Pancreas (tissue), 10 donors: ENCODE measurements at regions not wholly inside any gene's neighbourhood (a gene's known extent, or its start where the extent isn't known, plus 50 kb on each side); places are given as distances from the start of the nearest gene placed in this dataset.
"Not testable (repeated sequence)": the region's sequence is repeated elsewhere in the genome, so short reads cannot be mapped to it uniquely, and the experiment has no call there.

Experiments used
- ATAC-seq, 4 donors: fragments of 200-7000 bp; cut with Tn5 transposase; one replicate each; pipeline versions ENCODE4 v1.8.0 to v1.9.1; 2020; ENCODE audit warnings: mild to moderate bottlenecking in 4 of 4, moderate library complexity in 4 of 4
- DNase-seq, 6 donors: peaks; one replicate each; pipeline ENCODE4 v3.0.0-alpha.2; 2020
- FAIRE-seq: peaks from 2 replicates; lab custom pipeline; 2012; peaks lifted over from hg19 to GRCh38; lab: Jason Lieb, UNC
- H3K27ac ChIP-seq, 4 donors: fragments of 200-600 bp; sonication (generic); 1 replicate in 3 of 4; 2 replicates in 1 of 4; pipeline versions ENCODE4 v1.5.0 to v1.8.0; 2020
- H3K27me3 ChIP-seq, 4 donors: fragments of 200-600 bp; one replicate each; pipeline ENCODE4 v1.8.0; 2021
- H3K36me3 ChIP-seq, 3 donors: fragments of 200-600 bp; sonication (generic) in 1 of 3; one replicate each; pipeline versions ENCODE4 v1.5.0 to v1.8.0; 2020 to 2021
- H3K4me1 ChIP-seq, 3 donors: fragments of 200-600 bp; one replicate each; pipeline ENCODE4 v1.8.0; 2021
- H3K4me3 ChIP-seq, 4 donors: fragments of 200-600 bp; sonication (generic) in 2 of 4; one replicate each; pipeline versions ENCODE4 v1.5.0 to v1.8.0; 2020 to 2021
- H3K9me3 ChIP-seq, 4 donors: fragments of 200-600 bp; one replicate each; pipeline ENCODE4 v1.8.0; 2021
- CTCF ChIP-seq, 4 donors: fragments of 200-600 bp; sonication (generic) in 3 of 4; IDR thresholded peaks; one replicate each; pipeline versions ENCODE4 v1.5.0 to v1.8.0; 2021; ENCODE audit warnings: antibody characterized with exemption in 4 of 4
- WGBS, 2 donors: extraction: QIAGEN DNeasy Blood & Tissue Kit; methylation state at CpG; one replicate each; pipeline ENCODE4 v1.1.7; 2013; 5-methylcytosine and 5-hydroxymethylcytosine counted together
- intact Hi-C, 3 donors: fragments of 100-400 bp; cut with DNase I; formaldehyde crosslinking; loops; one replicate each; pipeline versions ENCODE4 v1.11.1 to v1.14.2; 2022
- donor health status: healthy with polysubstance abuse.
- donor health status: DM: no; HTN: no; CAD: no; lungs with moderate emphysema.
- donor health status: DM: no; HTN: no; CAD: no.
- donor health status: control.
- donor health status: control.
- donor health status: Bipolar disorder and iron deficiency.
- donor health status: DM: yes; HTN: yes; CAD: no.
- donor health status: DM: no; HTN: no; CAD: no.
- donor health status: DM: no; HTN: no; CAD: no.
- donor health status: DM: yes; HTN: yes; CAD: no.

DNA sequence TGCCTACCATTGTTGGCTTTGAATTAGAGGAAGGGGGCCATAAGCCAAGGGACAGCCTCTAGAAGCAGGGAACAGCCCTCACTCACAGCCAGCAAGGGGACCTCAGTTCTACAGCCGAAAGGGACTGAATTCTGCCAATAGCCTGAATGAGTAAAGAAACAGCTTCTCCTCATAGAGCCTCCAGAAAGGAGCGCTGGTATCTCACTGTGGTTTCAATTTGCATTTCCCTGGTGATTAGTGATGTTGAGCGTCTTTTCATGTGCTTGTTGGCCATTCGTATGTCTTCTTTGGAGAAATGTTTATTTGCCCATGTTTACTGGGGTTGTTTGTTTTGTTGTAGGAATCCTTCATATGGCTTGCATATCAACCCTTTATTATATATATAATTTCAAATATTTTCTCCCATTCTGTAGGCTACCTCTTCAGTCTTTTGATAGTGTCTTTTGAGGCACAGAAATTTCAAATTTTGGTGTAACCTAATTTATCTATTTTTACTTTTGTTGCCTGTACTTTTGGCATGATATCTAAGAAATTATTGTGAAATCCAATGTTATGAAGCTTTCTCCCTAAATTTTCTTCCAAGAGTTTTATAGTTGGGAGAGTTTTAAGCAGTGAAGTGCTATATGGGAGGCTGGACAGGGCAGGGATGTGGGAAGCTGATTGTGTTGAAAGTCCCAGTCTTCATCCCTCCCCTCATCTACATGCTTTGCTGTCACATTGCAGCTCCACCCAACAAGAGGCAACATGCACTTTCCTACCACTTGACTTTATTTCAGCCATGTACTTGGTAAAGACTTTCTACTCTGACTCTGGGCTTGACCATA lies 57.1 kb upstream of the GPCPD1 start:
- Histone ChIP-seq H3K27me3 (no peaks in the 10 kb centered on the region), H3K27ac (no peak overlapping the region), H3K9me3 (no peaks in the 10 kb centered on the region), H3K4me1 (no peaks in the 10 kb centered on the region), H3K4me3 (no peak overlapping the region), H3K36me3 (no peaks in the 10 kb centered on the region)
- FAIRE-seq (no peak), ATAC-seq (no peak), DNase-seq (no peak)
- no peak for TF ChIP-seq CTCF (IDR thresholded peaks at IDR 0.05)
- WGBS, 2 donors, result 68 to 69% methylated on average over 4 of the region's 4 CpGs
- intact Hi-C loops, result no loop called here

GRCh38 chr20:5665417-5665816 lies 54.6 kb upstream of the GPCPD1 start:
- Histone ChIP-seq H3K4me3 (no peak overlapping the region), H3K27ac (no peak overlapping the region), H3K4me1 (no peaks in the 10 kb centered on the region), H3K27me3 (no peaks in the 10 kb centered on the region), H3K9me3 (no peaks in the 10 kb centered on the region), H3K36me3 (no peaks in the 10 kb centered on the region)
- DNase-seq, result no peak
- 79 to 86% methylated on average over 2 of the region's 2 CpGs for WGBS, 2 donors
- intact Hi-C loops, result no loop called here
- no peak for ATAC-seq
- TF ChIP-seq CTCF (IDR thresholded peaks at IDR 0.05), result no peak
- no peak for FAIRE-seq

DNA sequence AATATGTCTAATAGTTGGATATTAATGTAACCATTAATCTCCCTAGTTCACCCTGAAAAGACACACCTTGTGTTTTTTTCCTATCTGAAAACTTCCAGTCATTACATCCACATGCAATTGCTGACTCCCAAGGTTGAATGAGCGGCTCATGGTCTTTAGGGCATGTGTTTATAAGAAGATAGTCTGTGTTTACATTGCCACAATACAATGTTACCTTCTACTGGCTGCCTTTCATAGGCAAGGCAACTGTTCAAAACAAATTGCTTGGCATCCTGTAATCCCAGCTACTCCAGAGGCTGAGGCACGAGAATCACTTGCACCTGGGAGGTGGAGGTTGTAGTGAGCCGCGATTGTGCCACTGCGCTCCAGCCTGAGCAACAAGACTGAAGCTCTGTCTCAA lies 52.6 kb upstream of the GPCPD1 start:
- Histone ChIP-seq H3K36me3 (no peaks in the 10 kb centered on the region), H3K4me1 (peaks cover 0 to 1% (median 0%) of the 10 kb centered on the region in 3 donors), H3K27me3 (no peaks in the 10 kb centered on the region), H3K27ac (no peak overlapping the region), H3K9me3 (no peaks in the 10 kb centered on the region), H3K4me3 (no peak overlapping the region)
- 75 to 78% methylated on average over 5 of the region's 5 CpGs for WGBS, 2 donors
- DNase-seq (no peak), FAIRE-seq (no peak), ATAC-seq (no peak)
- TF ChIP-seq CTCF (IDR thresholded peaks at IDR 0.05), result no peak
- intact Hi-C loops, result no loop called here

- Histone ChIP-seq H3K27ac (no peak overlapping the region), H3K36me3 (no peaks in the 10 kb centered on the region), H3K4me3 (no peak overlapping the region), H3K27me3 (no peaks in the 10 kb centered on the region), H3K9me3 (no peaks in the 10 kb centered on the region), H3K4me1 (peaks cover 0 to 7% (median 0%) of the 10 kb centered on the region in 3 donors)
- 92 to 97% methylated on average over 2 of the region's 2 CpGs for WGBS, 2 donors
- FAIRE-seq (no peak), ATAC-seq (no peak), DNase-seq (no peak)
- intact Hi-C loops, result no loop called here
- no peak for TF ChIP-seq CTCF (IDR thresholded peaks at IDR 0.05)
These were observed 52.0 kb upstream of the GPCPD1 start for GRCh38 chr20:5662769-5663168.

- ATAC-seq, intact Hi-C loops, H3K4me1 ChIP-seq, DNase-seq, H3K36me3 ChIP-seq, H3K9me3 ChIP-seq, H3K4me3 ChIP-seq, FAIRE-seq, H3K27me3 ChIP-seq, H3K27ac ChIP-seq: not testable (repeated sequence)
- WGBS, 2 donors, result 89 to 95% methylated on average over 8 of the region's 8 CpGs
These were observed 50.0 kb upstream of the GPCPD1 start for GRCh38 chr20:5660756-5661155.
